ENCODE measurements at regions not wholly inside any gene's neighbourhood (a gene's known extent, or its start where the extent isn't known, plus 50 kb on each side); places are given as distances from the start of the nearest gene placed in this dataset.

- TF ChIP-seq TAF1 (IDR thresholded peaks at IDR 0.05; ENCODE audit: low read depth) (no peak), RAD21 (IDR thresholded peaks at IDR 0.05; ENCODE audit: low read depth) (no peak), EP300 (IDR thresholded peaks at IDR 0.05; ENCODE audit: borderline replicate concordance) (no peak), CEBPB (IDR thresholded peaks at IDR 0.05) (no peak), YY1 (IDR thresholded peaks at IDR 0.05; ENCODE audit: low read depth) (no peak), FOXM1 (IDR thresholded peaks at IDR 0.05; ENCODE audit: borderline replicate concordance, low read depth) (no peak), NFIC (IDR thresholded peaks at IDR 0.05) (no peak), ZBTB7A (IDR thresholded peaks at IDR 0.05; ENCODE audit: low read depth) (no peak)
- TF ChIP-seq, protein P1, sequence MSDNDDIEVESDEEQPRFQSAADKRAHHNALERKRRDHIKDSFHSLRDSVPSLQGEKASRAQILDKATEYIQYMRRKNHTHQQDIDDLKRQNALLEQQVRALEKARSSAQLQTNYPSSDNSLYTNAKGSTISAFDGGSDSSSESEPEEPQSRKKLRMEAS (IDR thresholded peaks at IDR 0.05): no peak
Observed at GRCh38 chr2:14557111-14557510, 75.4 kb upstream of the LRATD1 start.

Data from Ishikawa (cell line).